Fibroblast of mammary gland (primary cell): ENCODE measurements at regions not wholly inside any gene's neighbourhood (a gene's known extent, or its start where the extent isn't known, plus 50 kb on each side); places are given as distances from the start of the nearest gene placed in this dataset.
"Not testable (repeated sequence)": the region's sequence is repeated elsewhere in the genome, so short reads cannot be mapped to it uniquely, and the experiment has no call there.

Source experiments
- DNase-seq: peaks from one replicate; pipeline ENCODE4 v3.0.0-alpha.2; 2010; ENCODE audit warnings: low read depth
- H3K4me3 ChIP-seq: 2 replicates; pipeline ENCODE4 v1.5.1; 2011; ENCODE audit warnings: low read depth, mild to moderate bottlenecking, low read length, moderate library complexity; ENCODE audit not compliant: control insufficient read depth
- TF ChIP-seq, protein P1 (sequence below): conservative IDR thresholded peaks from 2 replicates; pipeline ENCODE4 v1.5.1; 2011; ENCODE audit warnings: low read depth, low read length, inconsistent platforms; ENCODE audit not compliant: control insufficient read depth, insufficient read depth

GRCh38 chr3:153631102-153631501 is 469.1 kb downstream of the RAP2B start:
- H3K4me3 ChIP-seq, result no peak overlapping the region
- no peak for DNase-seq
- TF ChIP-seq, protein P1, sequence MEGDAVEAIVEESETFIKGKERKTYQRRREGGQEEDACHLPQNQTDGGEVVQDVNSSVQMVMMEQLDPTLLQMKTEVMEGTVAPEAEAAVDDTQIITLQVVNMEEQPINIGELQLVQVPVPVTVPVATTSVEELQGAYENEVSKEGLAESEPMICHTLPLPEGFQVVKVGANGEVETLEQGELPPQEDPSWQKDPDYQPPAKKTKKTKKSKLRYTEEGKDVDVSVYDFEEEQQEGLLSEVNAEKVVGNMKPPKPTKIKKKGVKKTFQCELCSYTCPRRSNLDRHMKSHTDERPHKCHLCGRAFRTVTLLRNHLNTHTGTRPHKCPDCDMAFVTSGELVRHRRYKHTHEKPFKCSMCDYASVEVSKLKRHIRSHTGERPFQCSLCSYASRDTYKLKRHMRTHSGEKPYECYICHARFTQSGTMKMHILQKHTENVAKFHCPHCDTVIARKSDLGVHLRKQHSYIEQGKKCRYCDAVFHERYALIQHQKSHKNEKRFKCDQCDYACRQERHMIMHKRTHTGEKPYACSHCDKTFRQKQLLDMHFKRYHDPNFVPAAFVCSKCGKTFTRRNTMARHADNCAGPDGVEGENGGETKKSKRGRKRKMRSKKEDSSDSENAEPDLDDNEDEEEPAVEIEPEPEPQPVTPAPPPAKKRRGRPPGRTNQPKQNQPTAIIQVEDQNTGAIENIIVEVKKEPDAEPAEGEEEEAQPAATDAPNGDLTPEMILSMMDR, result no peak

- TF ChIP-seq, protein P1, result no peak
- no peak overlapping the region for H3K4me3 ChIP-seq
- DNase-seq, result no peak
Observed at GRCh38 chr3:153631664-153632063, 469.6 kb downstream of the RAP2B start.

GRCh38 chr3:153633407-153633806 is 471.4 kb downstream of the RAP2B start:
- DNase-seq, result no peak
- TF ChIP-seq, protein P1, result no peak
- no peak overlapping the region for H3K4me3 ChIP-seq

- peak; percentile 76 for DNase-seq
- TF ChIP-seq, protein P1, result no peak
- no peak overlapping the region for H3K4me3 ChIP-seq
Observed at GRCh38 chr3:153634683-153635082, 472.7 kb downstream of the RAP2B start.

DNA sequence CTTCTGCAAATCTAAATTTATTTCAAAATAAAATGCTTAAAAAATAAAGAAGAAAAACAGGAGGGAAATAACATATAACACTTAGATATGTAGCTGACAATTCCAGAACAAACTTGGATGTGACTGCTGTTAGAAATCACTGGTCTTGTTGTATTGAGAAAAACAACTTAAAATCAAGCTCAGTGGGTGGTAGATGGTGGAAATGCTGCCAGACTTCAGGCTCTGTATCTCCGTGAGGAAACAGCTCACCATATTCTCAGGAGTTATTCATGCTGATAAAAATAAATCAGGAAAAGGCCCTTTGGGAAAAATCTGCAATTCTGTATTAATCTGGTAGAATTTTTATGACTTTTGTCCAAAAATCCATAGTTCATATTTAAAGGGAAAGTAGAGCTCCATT is 477.6 kb downstream of the RAP2B start:
- no peak overlapping the region for H3K4me3 ChIP-seq
- TF ChIP-seq, protein P1, result no peak
- DNase-seq, result no peak

DNA sequence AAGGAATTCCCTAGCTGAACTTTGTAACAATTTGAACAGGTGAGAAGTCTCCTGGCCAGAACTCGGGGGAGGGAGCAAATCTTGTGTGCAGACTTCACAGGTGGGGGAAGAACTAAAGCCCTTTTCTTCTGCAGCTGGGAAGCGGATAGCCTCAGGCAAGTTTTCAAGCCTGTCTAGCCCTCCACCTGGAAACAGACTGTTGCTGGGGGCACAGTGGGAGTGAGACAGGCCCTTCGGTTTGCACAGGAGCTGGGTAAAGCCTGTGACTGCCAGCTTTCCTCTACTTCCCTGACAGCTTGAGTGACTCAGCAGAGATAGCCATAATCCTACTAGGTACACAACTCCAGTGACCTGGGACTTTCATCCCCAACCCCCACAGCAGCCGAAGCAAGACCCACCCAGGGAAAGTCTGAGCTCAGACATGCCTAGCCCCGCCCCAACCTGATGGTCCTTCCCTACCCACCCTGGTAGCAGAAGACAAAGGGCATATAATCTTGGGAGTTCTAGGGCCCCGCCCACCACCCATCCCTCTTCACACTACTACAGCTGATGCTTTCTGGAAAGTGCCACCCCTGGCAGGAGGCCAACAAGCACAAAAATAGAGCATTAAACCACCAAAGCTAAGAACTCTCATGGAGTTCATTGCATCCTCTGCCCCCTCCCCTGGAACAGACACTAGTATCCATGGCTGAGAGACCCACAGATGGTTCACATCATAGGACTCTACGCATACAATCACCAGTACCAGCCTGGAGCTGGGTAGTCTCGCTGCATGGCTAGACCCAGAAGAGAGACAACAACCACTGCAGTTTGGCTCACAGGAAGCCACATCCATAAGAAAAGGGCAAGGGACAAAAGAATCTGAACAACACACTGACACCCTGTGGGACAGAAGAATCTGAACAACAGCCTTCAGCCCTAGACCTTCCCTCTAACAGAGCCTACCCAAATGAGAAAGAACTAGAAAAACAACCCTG is 479.0 kb downstream of the RAP2B start:
- DNase-seq, result no peak
- H3K4me3 ChIP-seq, result no peak overlapping the region
- TF ChIP-seq, protein P1, result no peak

DNA sequence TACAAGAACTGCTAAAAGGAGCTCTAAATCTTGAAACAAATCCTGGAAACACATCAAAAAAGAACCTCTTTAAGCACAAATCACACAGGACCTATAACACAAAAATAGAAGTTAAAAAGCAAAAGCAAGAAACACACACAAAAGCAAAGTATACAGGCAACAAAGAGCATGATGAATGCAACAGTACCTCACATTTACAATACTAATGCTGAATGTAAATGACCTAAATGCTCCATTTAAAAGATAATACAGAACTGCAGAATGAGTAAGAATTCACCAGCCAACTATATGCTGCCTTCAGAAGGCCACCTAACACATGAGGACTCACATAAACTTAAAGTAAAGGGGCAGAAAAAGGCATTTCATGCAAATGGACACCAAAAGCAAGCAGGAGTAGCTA is 478.6 kb upstream of the ARHGEF26 start:
- not testable (repeated sequence) for H3K4me3 ChIP-seq, DNase-seq

- H3K4me3 ChIP-seq, DNase-seq: not testable (repeated sequence)
Observed at GRCh38 chr3:153643471-153643870, 477.7 kb upstream of the ARHGEF26 start.
